SU-DHL-6 (cell line): ENCODE measurements at regions not wholly inside any gene's neighbourhood (a gene's known extent, or its start where the extent isn't known, plus 50 kb on each side); places are given as distances from the start of the nearest gene placed in this dataset.

Experiments used
- H2AFZ ChIP-seq: fragments of 200-600 bp; sonication (generic); 2 replicates; pipeline ENCODE4 v1.6.1; 2014; ENCODE audit warnings: low read depth, mild to moderate bottlenecking, moderate library complexity, mixed read lengths, antibody characterized with exemption, low read length; ENCODE audit not compliant: severe bottlenecking
- H3F3A ChIP-seq: fragments of 200-600 bp; shearing (Covaris generic); 2 replicates; pipeline ENCODE4 v1.6.0; 2016; ENCODE audit warnings: antibody characterized with exemption, mild to moderate bottlenecking; ENCODE audit not compliant: insufficient read depth
- H3K27ac ChIP-seq: fragments of 200-600 bp; sonication (generic); 2 replicates; pipeline ENCODE4 v1.5.1; 2016; ENCODE audit warnings: low read depth, mild to moderate bottlenecking, low read length, moderate library complexity, mixed read lengths
- H3K27me3 ChIP-seq: fragments of 200-600 bp; sonication (generic), shearing (Covaris generic); 2 replicates; pipeline ENCODE4 v1.6.0; 2014; ENCODE audit warnings: mild to moderate bottlenecking, low read length
- H3K36me3 ChIP-seq: fragments of 200-600 bp; sonication (generic); 2 replicates; pipeline ENCODE4 v1.6.1; 2014; ENCODE audit warnings: mild to moderate bottlenecking, low read length, mixed read lengths
- H3K4me2 ChIP-seq: fragments of 300-600, 200-600 bp; shearing (Covaris generic), sonication (generic); 2 replicates; pipeline ENCODE4 v1.6.0; 2014; ENCODE audit warnings: low read length, low read depth, mild to moderate bottlenecking; ENCODE audit not compliant: poor library complexity, severe bottlenecking
- H3K4me3 ChIP-seq: fragments of 200-600 bp; sonication (generic); 2 replicates; pipeline ENCODE4 v1.5.1; 2014; ENCODE audit warnings: antibody characterized with exemption, low read length, mild to moderate bottlenecking, mixed read lengths; ENCODE audit not compliant: insufficient read depth, poor library complexity, severe bottlenecking
- H3K79me2 ChIP-seq: fragments of 200-600 bp; sonication (generic); 2 replicates; pipeline ENCODE4 v1.6.1; 2014; ENCODE audit warnings: mild to moderate bottlenecking, low read length, moderate library complexity; ENCODE audit not compliant: insufficient read depth
- H3K9ac ChIP-seq: fragments of 200-600 bp; sonication (generic); 2 replicates; pipeline ENCODE4 v1.7.0; 2014; ENCODE audit warnings: mild to moderate bottlenecking, low read length
- H3K9me2 ChIP-seq: fragments of 200-600 bp; sonication (generic); replicated peaks from 2 replicates; pipeline ENCODE4 v1.6.1; 2014; ENCODE audit warnings: low read length; ENCODE audit not compliant: insufficient read depth
- H3K9me3 ChIP-seq: fragments of 200-600 bp; sonication (generic); 2 replicates; pipeline ENCODE4 v1.6.1; 2014; ENCODE audit warnings: low read length, mixed read lengths; ENCODE audit not compliant: insufficient read depth
- H4K20me1 ChIP-seq: fragments of 200-600 bp; sonication (generic); 2 replicates; pipeline ENCODE4 v1.6.1; 2014; ENCODE audit warnings: low read depth, mild to moderate bottlenecking, antibody characterized with exemption, low read length, moderate library complexity, mixed read lengths
- EZH2phosphoT487 ChIP-seq: fragments of 200-600 bp; sonication (generic), shearing (Covaris generic); conservative IDR thresholded peaks from 2 replicates; pipeline ENCODE4 v1.6.1; 2018; ENCODE audit warnings: mild to moderate bottlenecking, antibody characterized with exemption, low read length, moderate library complexity, mixed read lengths
- TF ChIP-seq, protein P1 (sequence below): fragments of 200-600 bp; sonication (generic); IDR thresholded peaks from one replicate; pipeline ENCODE4 v1.5.1; 2017; ENCODE audit warnings: antibody characterized with exemption, mild to moderate bottlenecking, low read length, moderate library complexity; ENCODE audit not compliant: insufficient read depth, poor library complexity, severe bottlenecking

DNA sequence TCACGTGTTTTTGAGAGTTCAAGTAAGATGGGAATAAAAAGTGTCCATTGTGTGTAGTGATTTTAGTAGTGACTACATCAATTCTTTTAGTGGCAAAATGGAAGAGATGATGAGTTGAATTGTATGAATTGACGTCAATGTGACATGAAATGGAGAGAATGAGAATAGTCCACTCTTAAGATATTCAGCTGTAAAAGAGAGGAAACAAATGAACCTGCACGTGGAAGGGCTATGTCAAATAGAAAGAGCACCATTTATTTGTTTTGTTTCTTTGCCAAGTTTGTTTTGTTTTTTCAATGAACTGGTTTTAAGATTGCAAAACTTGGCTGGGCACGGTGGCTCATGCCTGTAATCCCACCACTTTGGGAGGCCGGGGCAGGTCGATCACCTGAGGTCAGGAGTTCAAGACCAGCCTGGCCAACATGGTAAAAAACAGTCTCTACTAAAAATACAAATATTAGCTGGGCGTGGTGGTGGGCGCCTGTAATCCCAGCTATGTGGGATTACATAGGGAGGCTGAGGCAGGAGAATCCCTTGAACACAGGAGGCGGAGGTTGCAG is 453.8 kb downstream of the TAF11L14 start:
- TF ChIP-seq, protein P1, sequence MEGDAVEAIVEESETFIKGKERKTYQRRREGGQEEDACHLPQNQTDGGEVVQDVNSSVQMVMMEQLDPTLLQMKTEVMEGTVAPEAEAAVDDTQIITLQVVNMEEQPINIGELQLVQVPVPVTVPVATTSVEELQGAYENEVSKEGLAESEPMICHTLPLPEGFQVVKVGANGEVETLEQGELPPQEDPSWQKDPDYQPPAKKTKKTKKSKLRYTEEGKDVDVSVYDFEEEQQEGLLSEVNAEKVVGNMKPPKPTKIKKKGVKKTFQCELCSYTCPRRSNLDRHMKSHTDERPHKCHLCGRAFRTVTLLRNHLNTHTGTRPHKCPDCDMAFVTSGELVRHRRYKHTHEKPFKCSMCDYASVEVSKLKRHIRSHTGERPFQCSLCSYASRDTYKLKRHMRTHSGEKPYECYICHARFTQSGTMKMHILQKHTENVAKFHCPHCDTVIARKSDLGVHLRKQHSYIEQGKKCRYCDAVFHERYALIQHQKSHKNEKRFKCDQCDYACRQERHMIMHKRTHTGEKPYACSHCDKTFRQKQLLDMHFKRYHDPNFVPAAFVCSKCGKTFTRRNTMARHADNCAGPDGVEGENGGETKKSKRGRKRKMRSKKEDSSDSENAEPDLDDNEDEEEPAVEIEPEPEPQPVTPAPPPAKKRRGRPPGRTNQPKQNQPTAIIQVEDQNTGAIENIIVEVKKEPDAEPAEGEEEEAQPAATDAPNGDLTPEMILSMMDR: no peak
- Histone ChIP-seq H3K9ac (no peak overlapping the region), H3K27ac (no peak overlapping the region), H3K4me2 (no peak overlapping the region), H4K20me1 (no peaks in the 10 kb centered on the region), H3K36me3 (no peaks in the 10 kb centered on the region), H2AFZ (no peak overlapping the region), H3K4me3 (no peak overlapping the region), H3K27me3 (no peaks in the 10 kb centered on the region), H3K9me3 (peaks cover 5% of the 10 kb centered on the region; the same call in 1 of the 2 replicates), H3F3A (no peaks in the 10 kb centered on the region), H3K79me2 (no peaks in the 10 kb centered on the region), H3K9me2 (no peaks in the 10 kb centered on the region)

DNA sequence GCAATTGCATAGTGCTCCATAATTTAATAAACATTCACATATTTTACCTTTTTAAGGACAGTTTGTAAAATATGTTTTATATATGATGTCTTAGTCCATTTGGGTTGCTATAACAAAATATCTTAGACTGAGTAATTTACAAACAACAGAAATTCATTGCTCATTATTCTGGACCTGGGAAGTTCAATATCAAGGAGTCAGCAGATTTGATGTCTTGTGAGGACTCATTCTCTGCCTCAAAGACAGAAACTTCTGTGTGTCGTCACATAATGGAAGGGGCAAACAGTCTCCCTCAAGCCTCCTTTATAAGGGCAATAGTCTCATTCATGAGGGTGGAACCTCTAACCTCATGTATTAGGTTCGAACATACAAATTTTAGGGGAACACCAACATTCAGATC is 455.9 kb downstream of the TAF11L14 start:
- no peaks in the 10 kb centered on the region for H3K9me2 ChIP-seq
- H3K79me2 ChIP-seq: no peaks in the 10 kb centered on the region
- H3F3A ChIP-seq: no peaks in the 10 kb centered on the region
- no peak for TF ChIP-seq EZH2phosphoT487
- TF ChIP-seq, protein P1: no peak
- H3K27me3 ChIP-seq: no peaks in the 10 kb centered on the region
- H2AFZ ChIP-seq: no peak overlapping the region
- H4K20me1 ChIP-seq: no peaks in the 10 kb centered on the region
- no peaks in the 10 kb centered on the region for H3K36me3 ChIP-seq
- no peak overlapping the region for H3K4me3 ChIP-seq
- H3K9me3 ChIP-seq: peaks cover 5% of the 10 kb centered on the region; the same call in 1 of the 2 replicates
- H3K4me2 ChIP-seq: no peak overlapping the region
- H3K9ac ChIP-seq: no peak overlapping the region
- no peak overlapping the region for H3K27ac ChIP-seq

DNA sequence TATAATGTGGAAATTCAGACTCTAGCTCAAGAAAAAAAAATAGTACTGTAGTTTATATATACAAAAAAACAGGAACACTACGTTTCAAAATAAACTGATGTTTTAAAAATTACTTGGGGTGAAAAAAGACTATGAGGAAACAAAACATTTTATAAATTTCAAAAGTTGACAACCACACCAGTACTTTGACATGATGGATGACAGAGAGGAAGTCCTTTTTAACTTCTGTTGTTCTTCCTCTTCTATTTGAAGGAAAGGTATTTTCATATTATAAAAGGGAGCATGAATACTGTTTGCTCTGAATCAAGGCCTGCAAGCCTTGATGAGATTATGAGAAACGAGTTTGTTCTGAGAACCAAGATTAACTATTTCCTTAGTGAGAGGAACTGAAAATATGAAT is 456.9 kb downstream of the TAF11L14 start:
- Histone ChIP-seq H3K4me2 (no peak overlapping the region), H3K36me3 (no peaks in the 10 kb centered on the region), H3K27ac (no peak overlapping the region), H3K9ac (no peak overlapping the region), H3K9me3 (peaks cover 5% of the 10 kb centered on the region; the same call in 1 of the 2 replicates), H3F3A (no peaks in the 10 kb centered on the region), H4K20me1 (no peaks in the 10 kb centered on the region), H3K79me2 (no peaks in the 10 kb centered on the region), H3K9me2 (no peaks in the 10 kb centered on the region), H3K4me3 (no peak overlapping the region), H3K27me3 (no peaks in the 10 kb centered on the region), H2AFZ (peak overlapping the region; percentile 18)
- TF ChIP-seq, protein P1: no peak
- TF ChIP-seq EZH2phosphoT487: no peak
